Aorta (tissue), 5 donors: ENCODE measurements at regions not wholly inside any gene's neighbourhood (a gene's known extent, or its start where the extent isn't known, plus 50 kb on each side); places are given as distances from the start of the nearest gene placed in this dataset.

Experiments
- ATAC-seq: fragments of 200-7000 bp; cut with Tn5 transposase; one replicate; pipeline ENCODE4 v1.9.1; 2022; ENCODE audit warnings: moderate library complexity; ENCODE audit not compliant: low FRiP score
- DNase-seq, 2 donors: peaks; one replicate each; pipeline ENCODE4 v3.0.0-alpha.2; 2020
- H3K27ac ChIP-seq, 2 donors: one replicate each; pipeline ENCODE4 v1.5.1; 2013; ENCODE audit warnings: low read length in 2 of 2, mild to moderate bottlenecking in 2 of 2, moderate library complexity in 2 of 2, control low read depth in 1 of 2, inconsistent platforms in 1 of 2, low read depth in 1 of 2
- H3K27me3 ChIP-seq, 2 donors: one replicate each; pipeline ENCODE4 v1.6.1; 2013; ENCODE audit warnings: control low read depth in 1 of 2, low read length in 1 of 2, mild to moderate bottlenecking in 1 of 2, moderate library complexity in 1 of 2; ENCODE audit not compliant: insufficient read depth in 2 of 2, control insufficient read depth in 1 of 2
- H3K36me3 ChIP-seq, 2 donors: one replicate each; pipeline ENCODE4 v1.6.1; 2013; ENCODE audit warnings: control low read depth in 1 of 2, low read length in 1 of 2, mild to moderate bottlenecking in 1 of 2; ENCODE audit not compliant: insufficient read depth in 2 of 2, control insufficient read depth in 1 of 2
- H3K4me1 ChIP-seq, 2 donors: one replicate each; pipeline ENCODE4 v1.6.1; 2013; ENCODE audit warnings: low read length in 2 of 2, control low read depth in 1 of 2, mild to moderate bottlenecking in 1 of 2, moderate library complexity in 1 of 2; ENCODE audit not compliant: insufficient read depth in 2 of 2, control insufficient read depth in 1 of 2
- H3K4me3 ChIP-seq, 2 donors: one replicate each; pipeline ENCODE4 v1.5.1; 2013; ENCODE audit warnings: low read length in 2 of 2, control low read depth in 1 of 2, mild to moderate bottlenecking in 1 of 2
- H3K9me3 ChIP-seq: one replicate; pipeline ENCODE4 v1.6.1; 2013; ENCODE audit warnings: mild to moderate bottlenecking, low read length; ENCODE audit not compliant: control insufficient read depth
- WGBS, 2 donors: extraction: QIAGEN DNeasy Blood & Tissue Kit; methylation state at CpG; one replicate each; pipeline ENCODE4 v1.1.7; 2013; 5-methylcytosine and 5-hydroxymethylcytosine counted together
- intact Hi-C, 2 donors: fragments of 100-400 bp; cut with DNase I; formaldehyde crosslinking; loops; one replicate each; pipeline versions ENCODE4 v1.14.2 to v1.15.0; 2022
- donor health status: healthy with polysubstance abuse.
- donor health status: Bipolar disorder and iron deficiency.
- donor health status: DM: no; HTN: no; CAD: no.
- donor health status: DM: no; HTN: no; CAD: no.
- donor health status: DM: yes; HTN: yes; CAD: no.

- Histone ChIP-seq H3K27ac (no peak overlapping the region), H3K4me3 (no peak overlapping the region), H3K9me3 (no peaks in the 10 kb centered on the region), H3K36me3 (no peaks in the 10 kb centered on the region), H3K27me3 (no peaks in the 10 kb centered on the region), H3K4me1 (no peaks in the 10 kb centered on the region)
- intact Hi-C loops: no loop called here
- DNase-seq (no peak), ATAC-seq (no peak)
- 94 to 95% methylated on average over 6 of the region's 6 CpGs for WGBS, 2 donors
Observed at GRCh38 chr6:90910893-90911292, 324.0 kb upstream of the MAP3K7 start.

DNA sequence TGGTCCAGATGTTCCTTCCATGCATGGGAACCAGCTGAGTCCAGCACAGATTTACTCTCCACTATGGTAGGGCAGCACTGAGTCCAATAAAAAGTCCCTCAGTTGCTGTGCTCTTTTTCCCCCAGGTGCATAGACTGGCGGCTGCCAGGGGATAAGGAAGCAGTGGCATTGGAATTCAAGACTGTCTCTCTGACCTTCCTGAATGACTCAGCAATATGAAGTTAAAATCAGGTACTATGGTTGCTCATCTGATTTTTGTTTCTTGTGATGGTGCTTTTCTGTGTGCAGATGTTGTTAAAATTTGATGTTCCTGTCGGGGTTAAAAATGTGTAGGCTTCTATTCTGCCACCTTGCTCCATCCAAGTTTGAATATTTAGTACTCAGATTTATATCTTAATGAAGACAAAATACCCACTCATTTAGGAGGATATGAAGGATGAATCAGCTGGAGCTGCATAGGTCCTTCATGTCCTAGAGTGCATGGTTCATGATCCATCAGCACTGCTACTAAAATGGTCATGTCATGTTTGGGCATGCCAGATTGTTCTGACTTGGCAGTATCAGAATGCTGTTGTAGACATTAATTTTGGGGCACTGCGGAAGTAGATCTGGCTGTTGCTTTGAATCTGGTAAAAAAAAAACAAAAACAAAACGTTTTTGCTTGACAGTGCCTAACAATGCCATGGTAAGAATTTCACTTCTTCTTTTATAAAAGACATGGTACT lies 321.2 kb upstream of the MAP3K7 start:
- intact Hi-C loops: no loop called here
- Histone ChIP-seq H3K27me3 (no peaks in the 10 kb centered on the region), H3K4me3 (no peak overlapping the region), H3K4me1 (no peaks in the 10 kb centered on the region), H3K36me3 (no peaks in the 10 kb centered on the region), H3K9me3 (no peaks in the 10 kb centered on the region), H3K27ac (no peak overlapping the region)
- 63 to 70% methylated on average over 4 of the region's 4 CpGs for WGBS, 2 donors
- no peak for ATAC-seq
- DNase-seq: no peak

DNA sequence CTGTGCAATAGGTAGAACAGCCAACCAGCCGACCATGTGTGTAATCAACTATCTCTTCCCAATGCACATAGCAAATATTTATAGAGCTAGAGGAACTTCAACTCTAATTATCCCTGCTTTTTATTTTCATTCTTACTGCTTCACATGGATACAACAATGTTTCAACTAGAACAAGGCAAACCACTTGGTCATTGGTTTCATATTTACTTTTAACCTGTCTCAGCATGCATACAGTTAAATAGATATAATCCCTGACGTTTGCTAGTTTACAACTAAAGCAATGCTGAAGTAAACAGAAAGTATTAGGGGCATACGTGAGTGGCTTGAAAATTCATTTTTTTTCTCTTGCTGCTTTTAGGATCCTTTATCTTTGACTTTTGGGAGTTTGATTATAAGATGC lies 318.5 kb upstream of the MAP3K7 start:
- ATAC-seq (no peak), DNase-seq (no peak)
- Histone ChIP-seq H3K9me3 (no peaks in the 10 kb centered on the region), H3K36me3 (no peaks in the 10 kb centered on the region), H3K4me1 (no peaks in the 10 kb centered on the region), H3K27me3 (no peaks in the 10 kb centered on the region), H3K4me3 (no peak overlapping the region), H3K27ac (no peak overlapping the region)
- 67 to 76% methylated on average over 3 of the region's 3 CpGs for WGBS, 2 donors
- intact Hi-C loops: no loop called here

- WGBS, 2 donors: 87 to 93% methylated on average over 2 of the region's 2 CpGs
- no peak for DNase-seq
- Histone ChIP-seq H3K9me3 (no peaks in the 10 kb centered on the region), H3K27me3 (no peaks in the 10 kb centered on the region), H3K4me3 (no peak overlapping the region), H3K4me1 (no peaks in the 10 kb centered on the region), H3K36me3 (no peaks in the 10 kb centered on the region), H3K27ac (no peak overlapping the region)
- intact Hi-C loops: no loop called here
- no peak for ATAC-seq
Observed at GRCh38 chr6:90900034-90900433, 313.2 kb upstream of the MAP3K7 start.

DNA sequence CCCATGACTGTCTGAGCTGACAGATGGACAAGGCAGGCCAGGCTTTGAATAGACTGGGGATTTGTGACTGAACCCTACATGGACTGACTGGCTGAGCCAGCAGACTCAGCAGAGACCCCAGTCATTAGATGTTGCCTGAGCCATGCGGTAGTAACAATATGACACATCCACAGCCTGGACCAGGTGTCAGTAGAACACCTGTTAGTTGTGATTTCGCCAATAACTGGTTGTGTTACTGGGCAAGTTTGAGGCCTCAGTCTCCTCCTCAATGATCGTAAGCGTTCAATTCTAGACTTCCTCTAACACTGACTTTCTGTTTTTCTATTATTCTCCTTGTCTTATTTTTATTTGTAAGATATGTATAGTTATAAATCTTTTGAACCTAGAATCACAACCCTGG lies 311.9 kb upstream of the MAP3K7 start:
- no peaks in the 10 kb centered on the region for H3K27me3 ChIP-seq
- H3K4me3 ChIP-seq: no peak overlapping the region
- H3K4me1 ChIP-seq: no peaks in the 10 kb centered on the region
- intact Hi-C loops: no loop called here
- no peaks in the 10 kb centered on the region for H3K36me3 ChIP-seq
- H3K9me3 ChIP-seq: no peaks in the 10 kb centered on the region
- WGBS, 2 donors: 83 to 90% methylated on average over 4 of the region's 4 CpGs
- no peak overlapping the region for H3K27ac ChIP-seq
- ATAC-seq (no peak), DNase-seq (no peak)

- Histone ChIP-seq H3K27ac (no peak overlapping the region), H3K36me3 (no peaks in the 10 kb centered on the region), H3K27me3 (no peaks in the 10 kb centered on the region), H3K4me1 (no peaks in the 10 kb centered on the region), H3K4me3 (no peak overlapping the region), H3K9me3 (no peaks in the 10 kb centered on the region)
- 47 to 60% methylated on average over 3 of the region's 3 CpGs for WGBS, 2 donors
- intact Hi-C loops: no loop called here
- ATAC-seq: no peak
- DNase-seq: no peak
Observed at GRCh38 chr6:90896075-90896547, 309.2 kb upstream of the MAP3K7 start.

- intact Hi-C loops: no loop called here
- Histone ChIP-seq H3K9me3 (no peaks in the 10 kb centered on the region), H3K27ac (no peak overlapping the region), H3K4me1 (no peaks in the 10 kb centered on the region), H3K36me3 (no peaks in the 10 kb centered on the region), H3K4me3 (no peak overlapping the region), H3K27me3 (no peaks in the 10 kb centered on the region)
- no peak for ATAC-seq
- 46 to 47% methylated on average over 9 of the region's 9 CpGs for WGBS, 2 donors
- no peak for DNase-seq
Observed at GRCh38 chr6:90895299-90896074, 308.6 kb upstream of the MAP3K7 start.

GRCh38 chr6:90894285-90895130 lies 307.6 kb upstream of the MAP3K7 start:
- no peak overlapping the region for H3K4me3 ChIP-seq
- 60 to 64% methylated on average over 9 of the region's 9 CpGs for WGBS, 2 donors
- H3K27ac ChIP-seq: no peak overlapping the region
- no peaks in the 10 kb centered on the region for H3K9me3 ChIP-seq
- no peaks in the 10 kb centered on the region for H3K36me3 ChIP-seq
- DNase-seq: no peak
- H3K27me3 ChIP-seq: no peaks in the 10 kb centered on the region
- intact Hi-C loops: no loop called here
- no peaks in the 10 kb centered on the region for H3K4me1 ChIP-seq
- ATAC-seq: no peak
